Karpas-422 (cell line): ENCODE measurements at regions not wholly inside any gene's neighbourhood (a gene's known extent, or its start where the extent isn't known, plus 50 kb on each side); places are given as distances from the start of the nearest gene placed in this dataset.
A peak's percentile ranks its signal among the peaks of the same experiment; 100 is the strongest.

Experiments
- DNase-seq: peaks from one replicate; pipeline ENCODE4 v3.0.0-alpha.2; 2015
- H2AFZ ChIP-seq: fragments of 200-600 bp; sonication (generic); 2 replicates; pipeline ENCODE4 v1.6.1; 2014; ENCODE audit warnings: antibody characterized with exemption, low read length, mixed read lengths
- H3K27ac ChIP-seq: fragments of 200-600 bp; sonication (generic); 2 replicates; pipeline ENCODE4 v1.5.1; 2014; ENCODE audit warnings: mild to moderate bottlenecking, low read length, moderate library complexity
- H3K27me3 ChIP-seq: fragments of 200-600 bp; sonication (generic); 2 replicates; pipeline ENCODE4 v1.6.1; 2014; ENCODE audit warnings: low read length, mixed read lengths
- H3K36me3 ChIP-seq: fragments of 200-600 bp; sonication (generic); 2 replicates; pipeline ENCODE4 v1.6.1; 2014; ENCODE audit warnings: low read length, mixed read lengths; ENCODE audit not compliant: insufficient read depth
- H3K4me1 ChIP-seq: fragments of 200-600 bp; sonication (generic); 2 replicates; pipeline ENCODE4 v1.6.1; 2014; ENCODE audit warnings: mild to moderate bottlenecking, low read length, mixed read lengths
- H3K4me2 ChIP-seq: fragments of 200-600 bp; sonication (generic); 2 replicates; pipeline ENCODE4 v1.6.1; 2014; ENCODE audit warnings: low read length, low read depth, mild to moderate bottlenecking; ENCODE audit not compliant: poor library complexity, severe bottlenecking
- H3K4me3 ChIP-seq: fragments of 200-600 bp; sonication (generic); 2 replicates; pipeline ENCODE4 v1.5.1; 2014; ENCODE audit warnings: mild to moderate bottlenecking, antibody characterized with exemption, low read length, mixed read lengths
- H3K79me2 ChIP-seq: fragments of 200-600 bp; sonication (generic); 2 replicates; pipeline ENCODE4 v1.6.1; 2014; ENCODE audit warnings: mild to moderate bottlenecking, low read length, mixed read lengths
- H3K9ac ChIP-seq: fragments of 200-600 bp; sonication (generic); 2 replicates; pipeline ENCODE4 v1.6.0; 2014; ENCODE audit warnings: low read length
- H3K9me2 ChIP-seq: fragments of 200-600 bp; sonication (generic), shearing (Covaris generic); replicated peaks from 2 replicates; pipeline ENCODE4 v1.6.0; 2014; ENCODE audit warnings: mild to moderate bottlenecking, low read length, moderate library complexity; ENCODE audit not compliant: insufficient read depth
- H3K9me3 ChIP-seq: fragments of 300-700, 200-600 bp; sonication (generic); 2 replicates; pipeline ENCODE4 v1.6.1; 2014; ENCODE audit warnings: low read length, mixed read lengths
- H4K20me1 ChIP-seq: fragments of 200-600 bp; sonication (generic); 2 replicates; pipeline ENCODE4 v1.6.1; 2014; ENCODE audit warnings: mild to moderate bottlenecking, antibody characterized with exemption, low read length, low read depth; ENCODE audit not compliant: insufficient read depth

DNA sequence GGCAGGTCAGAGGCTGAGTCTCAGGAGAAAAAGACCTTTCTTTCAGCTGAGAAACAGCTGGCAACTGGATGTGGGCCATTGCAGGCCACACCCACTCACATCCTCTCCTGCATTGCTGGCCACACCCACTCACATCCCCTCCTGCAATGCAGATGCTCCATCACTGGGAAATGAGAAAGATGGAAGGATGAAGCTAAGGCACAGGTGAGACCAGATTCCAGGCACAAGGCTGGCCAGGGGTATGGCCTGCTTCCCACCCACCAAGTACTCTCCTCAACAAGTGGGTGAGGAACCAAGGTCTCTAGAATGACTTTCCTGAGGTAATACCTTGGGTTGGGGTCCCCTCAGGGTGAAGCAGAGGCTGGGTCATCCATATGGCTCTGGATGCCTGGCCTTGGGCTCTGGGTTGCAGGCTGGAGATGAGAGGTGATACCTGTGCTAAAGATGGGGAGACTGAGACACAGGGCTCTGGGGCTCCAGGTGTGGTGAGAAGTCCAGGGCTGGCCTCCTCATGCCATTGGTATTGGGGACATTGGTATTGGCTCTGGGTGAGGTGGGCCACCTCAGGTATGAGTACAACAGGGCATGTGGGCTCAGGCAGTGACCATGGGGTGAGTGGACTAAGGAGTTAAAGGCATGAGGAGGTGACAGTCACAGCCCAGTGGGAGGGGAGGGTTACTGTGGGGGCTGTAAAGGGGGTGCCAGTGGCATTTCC, 1726.8 kb downstream of the TP53TG3F start:
- no peak for DNase-seq
- no peaks in the 10 kb centered on the region for H4K20me1 ChIP-seq
- no peak overlapping the region for H3K4me2 ChIP-seq
- no peaks in the 10 kb centered on the region for H3K4me1 ChIP-seq
- H3K9ac ChIP-seq = no peak overlapping the region
- no peaks in the 10 kb centered on the region for H3K9me2 ChIP-seq
- no peaks in the 10 kb centered on the region for H3K36me3 ChIP-seq
- peaks cover 58% of the 10 kb centered on the region; the same call in 1 of the 2 replicates for H3K9me3 ChIP-seq
- H3K27me3 ChIP-seq = no peaks in the 10 kb centered on the region
- H3K4me3 ChIP-seq = no peak overlapping the region
- no peak overlapping the region for H3K27ac ChIP-seq
- no peaks in the 10 kb centered on the region for H3K79me2 ChIP-seq
- H2AFZ ChIP-seq = no peak overlapping the region

DNA sequence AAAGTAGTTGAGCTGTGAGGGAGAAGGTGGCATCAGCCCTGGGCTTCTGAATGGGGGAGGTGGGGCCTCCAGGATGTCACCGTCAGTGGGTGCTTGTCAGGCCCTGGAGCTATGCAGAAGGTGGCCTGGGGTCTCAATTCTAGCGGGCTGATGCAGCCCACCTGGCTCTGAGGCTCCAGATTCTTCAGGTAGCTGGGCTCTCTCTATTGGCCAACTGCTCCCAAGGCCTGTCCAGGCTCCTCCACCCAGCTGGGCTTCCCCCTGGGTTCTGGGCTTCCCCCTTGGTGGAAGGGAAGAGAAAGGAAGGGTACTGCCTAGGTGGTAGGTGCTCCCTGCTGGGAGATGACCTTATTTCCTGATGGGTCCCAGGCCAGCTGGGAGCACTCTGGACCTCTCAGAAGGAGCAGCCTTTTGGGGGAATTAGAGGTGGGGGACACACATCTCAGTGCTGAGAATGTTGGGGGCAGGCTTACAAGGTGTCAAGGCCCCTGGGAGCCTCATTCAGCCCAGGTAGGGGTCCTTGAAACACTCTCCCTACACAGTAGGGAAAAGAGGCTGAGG, 1728.3 kb downstream of the TP53TG3F start:
- H3K4me1 ChIP-seq = no peaks in the 10 kb centered on the region

DNA sequence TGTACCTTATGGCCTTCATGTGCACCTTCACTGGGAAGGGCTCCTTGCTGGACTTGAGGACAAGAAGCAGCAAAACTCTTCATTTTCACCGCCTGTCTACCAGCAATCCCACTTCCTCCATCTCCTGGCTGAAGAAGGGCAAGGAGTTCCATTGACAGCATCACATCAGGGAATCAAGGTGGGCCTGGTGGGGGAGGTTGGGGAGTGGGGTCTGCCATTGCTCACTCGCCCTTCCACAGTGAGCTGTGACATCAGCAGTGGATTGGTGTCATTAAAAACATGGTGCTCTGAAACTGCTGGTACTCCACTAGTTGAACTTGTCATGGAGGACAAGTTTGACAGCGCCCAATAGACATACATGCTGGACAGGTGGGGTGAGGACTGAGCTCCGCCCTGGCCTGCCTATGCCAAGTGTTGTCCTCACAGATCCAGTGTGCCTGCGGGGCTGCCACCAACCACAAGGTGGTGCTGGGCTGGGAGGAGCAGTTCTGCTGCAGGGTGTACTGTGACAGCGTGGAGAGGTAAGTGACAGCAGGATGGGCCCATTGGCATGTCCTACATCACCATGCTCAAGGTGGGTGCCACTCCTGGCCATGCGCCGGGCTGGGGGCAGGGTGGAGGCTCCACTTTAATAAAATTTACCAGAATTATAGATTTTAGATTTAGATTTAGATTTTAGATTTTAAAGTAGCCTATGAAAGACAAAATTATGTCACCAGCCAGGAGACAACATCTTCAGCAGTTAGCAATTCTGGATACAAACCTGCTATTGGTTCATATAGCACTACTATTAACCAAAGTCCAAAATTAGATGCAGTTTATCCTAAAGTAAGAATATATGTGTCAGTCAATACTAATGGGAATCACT, 1729.1 kb downstream of the TP53TG3F start:
- Histone ChIP-seq H3K4me3 (no peak overlapping the region), H3K9me3 (peaks cover 51% of the 10 kb centered on the region), H3K4me2 (no peak overlapping the region), H3K79me2 (no peaks in the 10 kb centered on the region), H4K20me1 (no peaks in the 10 kb centered on the region), H3K9me2 (no peaks in the 10 kb centered on the region), H3K27me3 (no peaks in the 10 kb centered on the region), H3K4me1 (no peaks in the 10 kb centered on the region), H2AFZ (no peak overlapping the region), H3K9ac (no peak overlapping the region), H3K27ac (no peak overlapping the region), H3K36me3 (no peaks in the 10 kb centered on the region)
- peak; percentile 58 for DNase-seq

More for the DNA sequence above, 1728.3 kb downstream of the TP53TG3F start:
- no peak for DNase-seq
- peaks cover 56% of the 10 kb centered on the region for H3K9me3 ChIP-seq
- no peaks in the 10 kb centered on the region for H3K27me3 ChIP-seq
- no peak overlapping the region for H3K4me3 ChIP-seq
- H3K27ac ChIP-seq = no peak overlapping the region
- H2AFZ ChIP-seq = no peak overlapping the region
- no peaks in the 10 kb centered on the region for H4K20me1 ChIP-seq
- no peaks in the 10 kb centered on the region for H3K36me3 ChIP-seq
- no peak overlapping the region for H3K9ac ChIP-seq
- H3K4me2 ChIP-seq = no peak overlapping the region
- no peaks in the 10 kb centered on the region for H3K9me2 ChIP-seq
- H3K79me2 ChIP-seq = no peaks in the 10 kb centered on the region

DNA sequence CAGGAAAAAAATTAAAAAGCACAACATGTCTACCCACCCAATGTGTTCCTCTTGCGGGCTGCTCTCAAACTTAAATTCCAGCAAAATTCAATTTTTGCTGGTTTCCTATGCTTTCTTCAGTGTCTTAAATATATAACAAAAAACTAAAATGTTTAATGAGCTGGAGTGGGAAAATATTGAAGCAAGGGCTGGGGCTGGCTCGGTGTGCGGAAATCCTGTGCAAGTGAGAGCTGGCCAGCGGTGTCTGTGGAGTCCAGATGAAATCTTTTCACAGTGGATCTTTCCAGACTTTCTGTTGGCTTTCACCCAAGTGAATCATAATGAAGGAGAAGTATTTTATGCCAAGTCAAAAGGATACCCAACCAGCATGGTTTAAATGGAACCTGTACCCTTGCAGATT, 1733.6 kb downstream of the TP53TG3F start:
- Histone ChIP-seq H3K36me3 (no peaks in the 10 kb centered on the region), H3K9ac (no peak overlapping the region), H3K9me3 (peaks cover 27% of the 10 kb centered on the region), H3K4me1 (no peaks in the 10 kb centered on the region), H3K4me3 (no peak overlapping the region), H3K27me3 (no peaks in the 10 kb centered on the region), H3K4me2 (no peak overlapping the region), H3K27ac (no peak overlapping the region), H3K9me2 (no peaks in the 10 kb centered on the region), H2AFZ (no peak overlapping the region), H3K79me2 (no peaks in the 10 kb centered on the region), H4K20me1 (no peaks in the 10 kb centered on the region)
- no peak for DNase-seq

DNA sequence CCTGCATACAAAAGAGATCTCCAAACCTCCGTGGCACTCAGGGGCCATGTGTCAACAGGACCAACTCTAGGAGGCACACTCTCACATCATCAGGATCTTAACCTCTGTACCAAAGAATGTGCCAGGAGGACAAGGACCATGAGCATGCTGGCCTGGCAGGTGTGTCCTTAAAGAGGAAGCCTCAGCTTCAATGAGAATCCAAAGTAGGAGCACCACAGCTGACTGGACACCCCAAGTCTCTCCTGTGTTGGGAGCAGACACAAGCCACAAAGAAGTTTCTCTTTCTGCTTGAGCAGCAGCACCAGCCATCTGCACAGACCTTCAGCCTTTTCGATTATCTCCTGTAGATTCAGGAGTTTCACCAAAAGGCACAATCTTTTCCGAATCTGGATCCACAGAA, 1734.5 kb downstream of the TP53TG3F start:
- peaks cover 23% of the 10 kb centered on the region for H3K9me3 ChIP-seq
- H3K9me2 ChIP-seq = no peaks in the 10 kb centered on the region
- H3K4me3 ChIP-seq = no peak overlapping the region
- no peaks in the 10 kb centered on the region for H3K36me3 ChIP-seq
- no peaks in the 10 kb centered on the region for H3K27me3 ChIP-seq
- H3K79me2 ChIP-seq = no peaks in the 10 kb centered on the region
- no peak overlapping the region for H3K4me2 ChIP-seq
- no peak overlapping the region for H3K27ac ChIP-seq
- no peak for DNase-seq
- no peak overlapping the region for H2AFZ ChIP-seq
- no peaks in the 10 kb centered on the region for H3K4me1 ChIP-seq
- H4K20me1 ChIP-seq = no peaks in the 10 kb centered on the region
- no peak overlapping the region for H3K9ac ChIP-seq

DNA sequence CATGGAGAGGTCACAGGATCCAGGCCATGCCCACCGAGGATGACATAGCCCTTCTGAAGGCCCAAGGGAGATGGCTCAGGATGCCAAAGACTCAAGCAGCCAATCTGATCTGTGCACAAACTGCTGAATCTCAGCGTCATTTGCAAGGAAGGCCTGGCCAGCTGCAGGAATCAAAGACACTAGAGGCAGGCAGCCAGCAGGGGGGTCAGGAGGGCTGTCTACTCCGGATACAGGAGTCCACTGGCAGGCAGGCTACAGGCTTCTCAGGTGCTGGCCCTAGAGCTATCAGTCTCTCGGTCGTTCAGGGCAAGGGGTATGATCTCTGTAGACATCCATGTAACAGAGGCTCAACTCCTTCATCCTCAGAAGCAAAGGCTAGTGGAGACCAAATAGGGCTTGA, 1735.3 kb downstream of the TP53TG3F start:
- H3K27me3 ChIP-seq = no peaks in the 10 kb centered on the region
- no peaks in the 10 kb centered on the region for H3K36me3 ChIP-seq
- H3K9ac ChIP-seq = no peak overlapping the region
- H3K4me2 ChIP-seq = no peak overlapping the region
- H3K4me1 ChIP-seq = no peaks in the 10 kb centered on the region
- DNase-seq = no peak
- no peaks in the 10 kb centered on the region for H4K20me1 ChIP-seq
- H3K79me2 ChIP-seq = no peaks in the 10 kb centered on the region
- H3K27ac ChIP-seq = no peak overlapping the region
- no peak overlapping the region for H2AFZ ChIP-seq
- peaks cover 27% of the 10 kb centered on the region for H3K9me3 ChIP-seq
- no peaks in the 10 kb centered on the region for H3K9me2 ChIP-seq
- no peak overlapping the region for H3K4me3 ChIP-seq

DNA sequence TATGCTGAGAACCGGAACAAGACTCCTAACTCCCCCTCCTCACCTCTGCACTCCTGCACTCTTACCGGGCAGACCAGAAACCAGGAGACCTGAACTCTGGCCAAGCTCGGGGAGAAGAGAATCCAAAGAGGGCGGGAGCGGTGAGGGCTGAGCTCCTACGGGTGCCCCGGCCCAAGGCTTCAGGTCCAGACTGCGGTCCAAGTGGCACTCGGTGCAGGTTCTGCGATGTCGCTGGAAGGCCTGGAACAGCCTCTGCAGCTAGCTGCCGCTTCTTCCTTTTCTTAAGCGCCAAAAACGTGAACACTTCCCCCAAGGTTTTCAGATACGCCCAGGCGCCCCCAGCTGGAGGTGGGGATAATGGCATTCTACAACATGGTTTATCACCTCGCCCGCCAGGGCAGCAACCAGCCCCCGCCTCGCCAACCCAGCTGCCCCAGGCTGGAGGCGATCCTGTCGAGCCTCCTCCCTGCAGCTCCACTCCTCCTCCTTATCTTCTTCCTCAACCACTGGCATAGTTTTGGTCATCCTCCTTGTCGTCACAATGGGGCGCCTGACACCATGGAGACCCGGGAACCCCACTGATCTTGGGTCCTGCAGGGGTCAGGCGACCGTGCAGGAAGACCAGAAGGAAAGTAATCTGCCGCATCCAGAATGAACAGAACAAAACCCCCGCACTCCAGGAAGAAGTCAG, 1735.9 kb downstream of the TP53TG3F start:
- H3K9me3 ChIP-seq = peaks cover 29% of the 10 kb centered on the region
- H3K4me3 ChIP-seq = no peak overlapping the region
- no peaks in the 10 kb centered on the region for H3K9me2 ChIP-seq
- no peaks in the 10 kb centered on the region for H4K20me1 ChIP-seq
- H3K36me3 ChIP-seq = no peaks in the 10 kb centered on the region
- H3K27ac ChIP-seq = no peak overlapping the region
- H3K9ac ChIP-seq = no peak overlapping the region
- H3K4me2 ChIP-seq = no peak overlapping the region
- H2AFZ ChIP-seq = no peak overlapping the region
- H3K79me2 ChIP-seq = no peaks in the 10 kb centered on the region
- DNase-seq = no peak
- no peaks in the 10 kb centered on the region for H3K4me1 ChIP-seq
- no peaks in the 10 kb centered on the region for H3K27me3 ChIP-seq

DNA sequence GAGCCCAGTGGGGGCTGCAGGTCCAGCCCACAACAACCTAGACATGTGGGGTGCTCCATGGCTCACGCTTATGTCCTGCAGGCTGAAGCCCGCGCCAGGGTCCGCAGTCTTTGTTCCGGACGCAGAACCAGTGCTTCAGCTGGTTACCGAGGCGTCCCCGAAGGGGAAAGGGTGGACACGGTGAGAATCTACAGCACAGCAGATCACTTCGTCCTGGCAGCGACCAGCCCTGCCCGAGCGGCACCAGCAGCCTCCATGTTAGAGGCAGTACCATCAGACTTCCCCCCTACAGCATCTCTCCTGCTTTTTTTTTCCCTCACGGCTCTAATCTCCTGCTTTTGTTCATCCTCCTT, 1736.4 kb downstream of the TP53TG3F start:
- H3K9me3 ChIP-seq = peaks cover 29% of the 10 kb centered on the region
- no peak overlapping the region for H2AFZ ChIP-seq
- H3K79me2 ChIP-seq = no peaks in the 10 kb centered on the region
- H3K9ac ChIP-seq = no peak overlapping the region
- no peak overlapping the region for H3K27ac ChIP-seq
- H4K20me1 ChIP-seq = no peaks in the 10 kb centered on the region
- no peak for DNase-seq
- H3K36me3 ChIP-seq = no peaks in the 10 kb centered on the region
- no peaks in the 10 kb centered on the region for H3K9me2 ChIP-seq
- H3K4me3 ChIP-seq = no peak overlapping the region
- H3K4me1 ChIP-seq = no peaks in the 10 kb centered on the region
- H3K27me3 ChIP-seq = no peaks in the 10 kb centered on the region
- H3K4me2 ChIP-seq = no peak overlapping the region
